K562 (cell line): ENCODE measurements at regions not wholly inside any gene's neighbourhood (a gene's known extent, or its start where the extent isn't known, plus 50 kb on each side); places are given as distances from the start of the nearest gene placed in this dataset.

Experiments used
- ARID4B ChIP-seq: sonication (generic); formaldehyde crosslinking; IDR thresholded peaks from 2 replicates; pipeline ENCODE4 v1.8.0; 2022; ENCODE audit warnings: mild to moderate bottlenecking, missing genetic modification reagents
- E2F4 ChIP-seq: sonication (generic); formaldehyde crosslinking; IDR thresholded peaks from 2 replicates; pipeline ENCODE4 v1.8.0; 2022; ENCODE audit warnings: mild to moderate bottlenecking, low read depth, missing genetic modification reagents
- GABPB2 ChIP-seq: fragments of 250-450 bp; sonication (Bioruptor Pico); conservative IDR thresholded peaks from 2 replicates; pipeline ENCODE4 v1.5.1; 2021; ENCODE audit warnings: mild to moderate bottlenecking
- GTF2B ChIP-seq: IDR thresholded peaks from 2 replicates; pipeline ENCODE4 v1.6.1; 2011; ENCODE audit not compliant: insufficient read length; ENCODE audit errors: extremely low read depth
- MED1 ChIP-seq: sonication (generic); formaldehyde crosslinking; IDR thresholded peaks from 2 replicates; pipeline ENCODE4 v1.8.1; 2023; ENCODE audit warnings: missing genetic modification reagents, borderline replicate concordance
- MXI1 ChIP-seq: IDR thresholded peaks from 2 replicates; pipeline ENCODE4 v1.6.1; 2011; ENCODE audit warnings: low read depth, mild to moderate bottlenecking, improper control_type of control experiment, low read length
- NCOR1 ChIP-seq: fragments of 450-650 bp; IDR thresholded peaks from 2 replicates; pipeline ENCODE4 v1.6.1; 2016; ENCODE audit warnings: mild to moderate bottlenecking, moderate library complexity
- TAL1 ChIP-seq: fragments of 450-650 bp; IDR thresholded peaks from 2 replicates; pipeline ENCODE4 v1.6.1; 2016; ENCODE audit warnings: mild to moderate bottlenecking
- THRA ChIP-seq: fragments of 450-650 bp; IDR thresholded peaks from 2 replicates; pipeline ENCODE4 v1.6.1; 2017; ENCODE audit warnings: mild to moderate bottlenecking, moderate library complexity
- ZMIZ1 ChIP-seq, 2 experiments: fragments of 150-350 bp in 1 of 2; IDR thresholded peaks; 2 replicates each; pipeline ENCODE4 v1.6.1; 2012 to 2016; ENCODE audit warnings: low read depth in 2 of 2, low read length in 2 of 2, mild to moderate bottlenecking in 1 of 2, moderate library complexity in 1 of 2
- ZNF23 ChIP-seq: fragments of 250-450 bp; sonication (Bioruptor Pico); IDR thresholded peaks from 2 replicates; pipeline ENCODE4 v1.4.0; 2020; ENCODE audit warnings: mild to moderate bottlenecking
- ZNF445 ChIP-seq: fragments of 250-450 bp; sonication (Bioruptor Pico); IDR thresholded peaks from 2 replicates; pipeline ENCODE4 v1.4.0; 2020; ENCODE audit warnings: low read depth, mild to moderate bottlenecking, moderate library complexity
- ZNF586 ChIP-seq: fragments of 450-650 bp; formaldehyde crosslinking; conservative IDR thresholded peaks from 2 replicates; pipeline ENCODE4 v1.4.0; 2020; ENCODE audit warnings: mild to moderate bottlenecking, moderate library complexity
- ZNF655 ChIP-seq: fragments of 250-450 bp; sonication (Bioruptor Pico); IDR thresholded peaks from 2 replicates; pipeline ENCODE4 v1.5.0; 2021

- TF ChIP-seq ARID4B (CRISPR knock-in tag) (no peak), E2F4 (CRISPR knock-in tag) (no peak), MED1 (CRISPR knock-in tag) (no peak), MXI1 (no peak), NCOR1 (peak; percentile 55; the same call in 1 of the 2 replicates), ZNF586 (CRISPR knock-in tag) (no peak), ZNF655 (CRISPR knock-in tag) (no peak), ZNF23 (CRISPR knock-in tag) (no peak), ZMIZ1 (IDR thresholded peaks at IDR 0.05; ENCODE audit: low read depth in 2 of 2, low read length in 2 of 2) (no peak), GABPB2 (CRISPR knock-in tag) (no peak), THRA (no peak), TAL1 (peak; percentile 46), GTF2B (no peak), ZNF445 (no peak)
Measured at GRCh38 chr5:58043032-58043945, 416.6 kb downstream of the PLK2 start (continued).
